ENCODE measurements at regions not wholly inside any gene's neighbourhood (a gene's known extent, or its start where the extent isn't known, plus 50 kb on each side); places are given as distances from the start of the nearest gene placed in this dataset.

- Histone ChIP-seq H4K5ac (ENCODE audit: insufficient read length, low read depth, low read length) (no peak overlapping the region), H3K23ac (ENCODE audit: insufficient read length) (no peak overlapping the region), H3K9ac (replicated peaks in 1 of 4; ENCODE audit: extremely low read depth in 1 of 4, low read depth in 3 of 4, low read length in 3 of 4) (no peak overlapping the region), H3K4me2 (ENCODE audit: insufficient read depth in 1 of 2, low read depth in 2 of 2, low read length in 2 of 2) (no peak overlapping the region), H3K79me2 (ENCODE audit: control insufficient read depth in 1 of 2, insufficient read depth in 2 of 2, low read length in 2 of 2) (no peaks in the 10 kb centered on the region), H2BK12ac (ENCODE audit: low read depth, low read length) (no peak overlapping the region), H2BK15ac (ENCODE audit: low read length) (no peak overlapping the region), H3K27ac (ENCODE audit: low read depth, low read length) (no peak overlapping the region), H3K18ac (ENCODE audit: extremely low read depth, low read length) (no peak overlapping the region), H3K56ac (replicated peaks; ENCODE audit: insufficient read length, low read depth, low read length) (no peak overlapping the region), H3K4me1 (replicated peaks in 1 of 4; ENCODE audit: control insufficient read depth in 3 of 4, insufficient read depth in 4 of 4, low read length in 3 of 4) (no peaks in the 10 kb centered on the region), H4K91ac (replicated peaks; ENCODE audit: insufficient read length, low read length) (no peak overlapping the region), H3K79me1 (ENCODE audit: low read depth, low read length) (no peaks in the 10 kb centered on the region), H2BK120ac (replicated peaks; ENCODE audit: low read depth, low read length) (no peak overlapping the region), H2BK20ac (ENCODE audit: low read length) (no peak overlapping the region), H2AFZ (ENCODE audit: low read length) (no peak overlapping the region), H3K9me3 (ENCODE audit: insufficient read depth in 2 of 2, low read depth in 1 of 2, low read length in 1 of 2) (no peaks in the 10 kb centered on the region), H3K14ac (ENCODE audit: insufficient read length) (no peak overlapping the region), H3K4me3 (ENCODE audit: extremely low read depth in 1 of 4, insufficient read depth in 2 of 4, low read depth in 3 of 4, low read length in 4 of 4) (no peak overlapping the region), H3K36me3 (ENCODE audit: control insufficient read depth in 2 of 4, insufficient read depth in 4 of 4, low read length in 3 of 4) (no peaks in the 10 kb centered on the region), H2AK5ac (ENCODE audit: low read depth, low read length) (no peak overlapping the region), H4K8ac (ENCODE audit: extremely low read depth, insufficient read depth, low read length) (no peak overlapping the region), H4K20me1 (replicated peaks in 1 of 2; ENCODE audit: control insufficient read depth in 1 of 2, insufficient read depth in 2 of 2, low read length in 2 of 2) (no peaks in the 10 kb centered on the region), H3K27me3 (replicated peaks in 1 of 4; ENCODE audit: control insufficient read depth in 3 of 4, extremely low read depth in 1 of 4, insufficient read depth in 3 of 4, low read length in 3 of 4) (no peaks in the 10 kb centered on the region), H3K23me2 (ENCODE audit: low read depth, low read length) (no peaks in the 10 kb centered on the region), H2BK5ac (ENCODE audit: low read depth, low read length) (no peak overlapping the region), H3K4ac (replicated peaks; ENCODE audit: insufficient read length, low read depth, low read length) (no peak overlapping the region)
- WGBS, 2 experiments (ENCODE audit: extremely low coverage in 1 of 2, insufficient coverage in 1 of 2, insufficient read length in 1 of 2, insufficient replicate concordance in 2 of 2, low coverage in 1 of 2, low lambda C conversion rate in 2 of 2, missing lambda C conversion rate in 1 of 2), result 90% methylated on average over 2 of the region's 2 CpGs; no CpG with 5 or more reads in 1 of the 2 experiments
- DNase-seq (ENCODE audit: low read depth in 1 of 2, low spot score in 2 of 2), result no peak
- FAIRE-seq, result no peak
- CTCF ChIA-PET (ENCODE audit: partially characterized antibody), result no interaction called here
- TF ChIP-seq POU5F1 (IDR thresholded peaks at IDR 0.05; ENCODE audit: low read depth, low read length) (no peak), GTF2F1 (IDR thresholded peaks at IDR 0.05; ENCODE audit: borderline replicate concordance, low read depth, low read length) (no peak), RXRA (IDR thresholded peaks at IDR 0.05; ENCODE audit: insufficient read depth, low read depth, low read length) (no peak), TBP (IDR thresholded peaks at IDR 0.05; ENCODE audit: low read depth, low read length) (no peak), BCL11A (IDR thresholded peaks at IDR 0.05; ENCODE audit: low read depth in 2 of 2, low read length in 2 of 2) (no peak)
- POLR2A ChIA-PET (ENCODE audit: partially characterized antibody), result no interaction called here
Observed at GRCh38 chrX:138771047-138771446, 59.5 kb upstream of the FGF13 start.
